Smooth muscle cell (in vitro differentiated cells): ENCODE measurements at regions not wholly inside any gene's neighbourhood (a gene's known extent, or its start where the extent isn't known, plus 50 kb on each side); places are given as distances from the start of the nearest gene placed in this dataset.

Source experiments
- DNase-seq: peaks from one replicate; lab custom pipeline; 2025; ENCODE audit not compliant: unreplicated experiment; lab: John Stamatoyannopoulos, UW
- H2AFZ ChIP-seq: fragments of 200-600 bp; sonication (generic); 2 replicates; pipeline ENCODE4 v1.6.0; 2016; ENCODE audit warnings: antibody characterized with exemption, low read depth, mild to moderate bottlenecking
- H3F3A ChIP-seq: fragments of 200-600 bp; sonication (generic); 2 replicates; pipeline ENCODE4 v1.6.0; 2017; ENCODE audit warnings: antibody characterized with exemption, low read depth
- H3K27ac ChIP-seq: fragments of 200-600 bp; sonication (generic); 2 replicates; pipeline ENCODE4 v1.5.1; 2016; ENCODE audit warnings: low read depth, mild to moderate bottlenecking
- H3K27me3 ChIP-seq: fragments of 200-600 bp; sonication (generic); 2 replicates; pipeline ENCODE4 v1.6.1; 2016; ENCODE audit warnings: low read depth, mild to moderate bottlenecking
- H3K36me3 ChIP-seq: fragments of 200-600 bp; sonication (generic); 2 replicates; pipeline ENCODE4 v1.5.1; 2016; ENCODE audit warnings: low read depth
- H3K4me1 ChIP-seq: fragments of 200-600 bp; sonication (generic); 2 replicates; pipeline ENCODE4 v1.5.1; 2016; ENCODE audit warnings: low read depth
- H3K4me2 ChIP-seq: fragments of 200-600 bp; sonication (generic); 2 replicates; pipeline ENCODE4 v1.6.0; 2016; ENCODE audit warnings: mild to moderate bottlenecking
- H3K4me3 ChIP-seq: fragments of 200-600 bp; sonication (generic); 2 replicates; pipeline ENCODE4 v1.5.1; 2016; ENCODE audit warnings: mild to moderate bottlenecking
- H3K79me2 ChIP-seq: fragments of 200-600 bp; sonication (generic); 2 replicates; pipeline ENCODE4 v1.6.0; 2016; ENCODE audit warnings: low read depth, mild to moderate bottlenecking
- H3K9ac ChIP-seq: fragments of 200-600 bp; sonication (generic); 2 replicates; pipeline ENCODE4 v1.6.0; 2016; ENCODE audit warnings: low read depth
- H3K9me3 ChIP-seq: fragments of 200-600 bp; sonication (generic); replicated peaks from 2 replicates; pipeline ENCODE4 v1.5.1; 2016; ENCODE audit warnings: low read depth
- H4K20me1 ChIP-seq: fragments of 200-600 bp; sonication (generic); 2 replicates; pipeline ENCODE4 v1.6.0; 2016; ENCODE audit warnings: low read depth
- WGBS: methylation state at CpG from one replicate; pipeline ENCODE4 v1.1.7; 2016; ENCODE audit warnings: low lambda C conversion rate; 5-methylcytosine and 5-hydroxymethylcytosine counted together
- TF ChIP-seq, protein P1 (sequence below): fragments of 200-600 bp; sonication (generic); IDR thresholded peaks from 2 replicates; pipeline ENCODE4 v1.5.1; 2017; ENCODE audit warnings: borderline replicate concordance, mild to moderate bottlenecking, antibody characterized with exemption; ENCODE audit not compliant: insufficient read depth, poor library complexity, severe bottlenecking

DNA sequence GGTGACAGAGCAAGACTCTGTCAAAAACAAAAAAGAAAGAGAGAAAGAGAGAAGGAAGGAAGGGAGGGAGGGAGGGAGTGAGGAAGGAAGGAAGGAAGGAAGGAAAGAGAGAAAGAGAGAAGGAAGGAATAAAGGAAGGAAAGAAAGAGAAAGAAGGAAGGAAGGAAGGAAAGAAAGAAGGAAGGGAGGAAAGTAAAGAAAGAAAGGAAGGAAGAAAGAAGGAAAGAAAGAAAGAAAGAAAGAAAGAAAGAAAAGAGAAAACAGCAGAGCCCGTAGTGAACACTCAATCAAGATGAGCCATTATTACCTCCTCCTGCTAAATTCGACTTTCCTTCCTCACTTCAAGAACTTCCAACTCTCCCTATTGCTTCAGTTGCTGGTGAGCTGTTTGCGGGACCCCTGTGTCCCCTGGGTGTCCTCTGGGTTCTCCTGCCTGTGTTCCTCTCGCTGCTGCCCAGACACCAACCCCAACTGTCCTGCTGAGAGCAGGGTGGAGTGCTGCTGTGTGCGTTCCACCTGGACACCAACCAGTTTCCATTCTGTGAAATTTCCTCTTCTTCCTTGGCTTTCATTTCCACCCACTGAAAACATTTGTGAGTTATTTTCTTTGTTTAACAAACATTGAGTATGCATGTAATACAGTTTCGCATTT lies 266.4 kb downstream of the FAM43A start:
- H2AFZ ChIP-seq = no peak overlapping the region
- H4K20me1 ChIP-seq = no peaks in the 10 kb centered on the region
- H3K27me3 ChIP-seq = no peaks in the 10 kb centered on the region
- no peaks in the 10 kb centered on the region for H3K79me2 ChIP-seq
- TF ChIP-seq, protein P1, sequence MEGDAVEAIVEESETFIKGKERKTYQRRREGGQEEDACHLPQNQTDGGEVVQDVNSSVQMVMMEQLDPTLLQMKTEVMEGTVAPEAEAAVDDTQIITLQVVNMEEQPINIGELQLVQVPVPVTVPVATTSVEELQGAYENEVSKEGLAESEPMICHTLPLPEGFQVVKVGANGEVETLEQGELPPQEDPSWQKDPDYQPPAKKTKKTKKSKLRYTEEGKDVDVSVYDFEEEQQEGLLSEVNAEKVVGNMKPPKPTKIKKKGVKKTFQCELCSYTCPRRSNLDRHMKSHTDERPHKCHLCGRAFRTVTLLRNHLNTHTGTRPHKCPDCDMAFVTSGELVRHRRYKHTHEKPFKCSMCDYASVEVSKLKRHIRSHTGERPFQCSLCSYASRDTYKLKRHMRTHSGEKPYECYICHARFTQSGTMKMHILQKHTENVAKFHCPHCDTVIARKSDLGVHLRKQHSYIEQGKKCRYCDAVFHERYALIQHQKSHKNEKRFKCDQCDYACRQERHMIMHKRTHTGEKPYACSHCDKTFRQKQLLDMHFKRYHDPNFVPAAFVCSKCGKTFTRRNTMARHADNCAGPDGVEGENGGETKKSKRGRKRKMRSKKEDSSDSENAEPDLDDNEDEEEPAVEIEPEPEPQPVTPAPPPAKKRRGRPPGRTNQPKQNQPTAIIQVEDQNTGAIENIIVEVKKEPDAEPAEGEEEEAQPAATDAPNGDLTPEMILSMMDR = no peak
- H3K4me2 ChIP-seq = no peak overlapping the region
- 94% methylated on average over 6 of the region's 6 CpGs for WGBS
- no peaks in the 10 kb centered on the region for H3K36me3 ChIP-seq
- no peaks in the 10 kb centered on the region for H3K4me1 ChIP-seq
- no peaks in the 10 kb centered on the region for H3K9me3 ChIP-seq
- H3K27ac ChIP-seq = no peak overlapping the region
- DNase-seq = no peak
- H3K4me3 ChIP-seq = no peak overlapping the region
- no peak overlapping the region for H3K9ac ChIP-seq
- no peaks in the 10 kb centered on the region for H3F3A ChIP-seq

DNA sequence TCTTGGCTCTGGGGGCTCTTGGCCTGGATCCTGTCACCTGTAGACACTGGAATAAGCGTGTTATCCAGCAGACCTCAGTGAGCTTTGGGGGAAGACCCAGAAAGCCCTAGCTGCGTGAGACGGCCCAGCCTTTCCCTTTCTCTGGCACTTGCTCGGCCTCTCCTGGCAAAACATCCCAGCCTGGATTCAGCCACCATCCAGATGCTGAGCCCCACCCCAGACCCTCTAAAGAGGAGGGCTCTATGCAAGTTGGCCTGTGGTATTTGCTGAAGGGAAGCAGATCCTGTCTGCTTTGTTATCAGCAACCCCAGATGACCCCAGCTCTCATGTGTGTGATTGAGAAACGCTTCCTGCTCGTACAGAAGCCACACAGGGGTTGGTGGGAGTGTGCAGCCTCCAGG lies 267.2 kb downstream of the FAM43A start:
- Histone ChIP-seq H3K9ac (no peak overlapping the region), H2AFZ (no peak overlapping the region), H3K27me3 (no peaks in the 10 kb centered on the region), H3K36me3 (no peaks in the 10 kb centered on the region), H3K4me3 (no peak overlapping the region), H3K4me1 (no peaks in the 10 kb centered on the region), H3K79me2 (no peaks in the 10 kb centered on the region), H4K20me1 (no peaks in the 10 kb centered on the region), H3K4me2 (no peak overlapping the region), H3K9me3 (no peaks in the 10 kb centered on the region), H3F3A (no peaks in the 10 kb centered on the region), H3K27ac (no peak overlapping the region)
- WGBS = 51% methylated on average over 6 of the region's 6 CpGs
- TF ChIP-seq, protein P1 = no peak
- no peak for DNase-seq

DNA sequence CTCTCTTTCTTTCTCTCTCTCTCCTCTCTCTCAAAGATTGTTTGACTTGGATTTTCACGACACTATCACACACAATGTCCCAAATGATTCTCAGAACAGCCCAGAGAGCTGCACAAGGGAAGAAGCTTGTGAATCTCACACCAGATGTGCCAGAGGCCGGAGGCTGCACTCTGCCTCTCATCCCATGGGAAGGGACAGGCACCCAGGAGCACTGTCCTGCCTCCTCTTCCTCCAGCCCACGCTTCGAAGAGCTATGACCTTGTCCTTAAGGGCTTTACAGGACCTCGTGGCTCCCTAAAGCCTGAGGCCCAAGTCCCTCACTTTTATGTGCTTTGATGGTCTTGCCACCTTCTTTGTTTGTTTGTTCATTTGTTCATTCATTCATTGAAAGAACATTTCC lies 267.6 kb downstream of the FAM43A start:
- H3K9ac ChIP-seq = no peak overlapping the region
- H3K36me3 ChIP-seq = no peaks in the 10 kb centered on the region
- no peaks in the 10 kb centered on the region for H3F3A ChIP-seq
- 78% methylated on average over 5 of the region's 5 CpGs for WGBS
- H3K27ac ChIP-seq = no peak overlapping the region
- no peak overlapping the region for H2AFZ ChIP-seq
- no peak overlapping the region for H3K4me2 ChIP-seq
- H3K4me1 ChIP-seq = no peaks in the 10 kb centered on the region
- TF ChIP-seq, protein P1 = no peak
- no peaks in the 10 kb centered on the region for H3K79me2 ChIP-seq
- no peak for DNase-seq
- H4K20me1 ChIP-seq = no peaks in the 10 kb centered on the region
- no peaks in the 10 kb centered on the region for H3K9me3 ChIP-seq
- no peak overlapping the region for H3K4me3 ChIP-seq
- H3K27me3 ChIP-seq = no peaks in the 10 kb centered on the region

DNA sequence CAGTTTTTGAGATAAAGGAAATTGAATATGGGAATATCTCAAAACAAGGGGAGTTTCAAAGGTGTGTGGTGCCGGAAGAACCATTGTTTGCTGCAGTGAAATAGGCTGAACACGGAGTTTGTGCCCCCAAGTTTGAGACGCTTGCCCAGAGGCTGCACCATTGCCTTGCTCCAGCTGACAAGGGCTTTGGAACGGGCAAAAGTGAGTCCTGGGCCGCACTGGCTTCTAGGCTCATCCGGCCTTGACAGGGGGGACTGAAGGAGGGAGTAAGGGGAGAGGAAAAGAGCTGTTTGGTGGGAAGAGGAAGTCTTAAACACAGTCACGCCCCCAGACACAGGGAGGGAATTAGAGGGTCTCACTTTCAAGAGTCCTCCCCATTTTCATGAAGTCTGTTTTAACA lies 269.9 kb downstream of the FAM43A start:
- H3K4me3 ChIP-seq = no peak overlapping the region
- H3K9me3 ChIP-seq = no peaks in the 10 kb centered on the region
- H3K9ac ChIP-seq = no peak overlapping the region
- H3K4me2 ChIP-seq = no peak overlapping the region
- TF ChIP-seq, protein P1 = no peak
- H3K36me3 ChIP-seq = no peaks in the 10 kb centered on the region
- H2AFZ ChIP-seq = no peak overlapping the region
- WGBS = 96% methylated on average over 7 of the region's 7 CpGs
- H3F3A ChIP-seq = no peaks in the 10 kb centered on the region
- no peak overlapping the region for H3K27ac ChIP-seq
- DNase-seq = no peak
- no peaks in the 10 kb centered on the region for H3K4me1 ChIP-seq
- no peaks in the 10 kb centered on the region for H3K27me3 ChIP-seq
- no peaks in the 10 kb centered on the region for H4K20me1 ChIP-seq
- H3K79me2 ChIP-seq = no peaks in the 10 kb centered on the region
